ENCODE measurements at regions not wholly inside any gene's neighbourhood (a gene's known extent, or its start where the extent isn't known, plus 50 kb on each side); places are given as distances from the start of the nearest gene placed in this dataset.

DNA sequence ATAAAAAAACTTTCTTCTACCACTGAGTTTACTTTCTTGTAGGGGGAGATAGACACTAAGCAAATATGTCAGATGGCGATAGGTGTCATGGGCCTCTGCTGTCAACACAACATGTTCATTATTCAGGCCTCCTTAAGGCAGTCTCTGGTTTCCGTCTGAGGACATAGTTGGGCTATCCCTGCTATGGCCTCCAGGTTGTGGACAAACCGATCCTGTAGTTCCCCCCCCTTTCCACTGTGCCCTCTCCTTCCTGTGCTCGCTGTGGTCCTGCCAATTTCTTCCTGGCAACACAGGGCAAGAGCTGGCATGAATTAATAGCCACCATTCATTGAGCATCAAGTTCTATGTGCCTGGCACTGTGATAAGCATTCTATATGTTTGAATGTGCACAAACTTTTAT, 81.0 kb upstream of the HS3ST2 start:
- Histone ChIP-seq H3K4me1 (ENCODE audit: control insufficient read depth, insufficient read depth, low read length) (no peaks in the 10 kb centered on the region), H3K36me3 (ENCODE audit: control insufficient read depth, insufficient read depth, low read length) (no peaks in the 10 kb centered on the region), H3K27me3 (ENCODE audit: control insufficient read depth, insufficient read depth, low read length) (no peaks in the 10 kb centered on the region), H3K4me3 (ENCODE audit: low read depth, low read length) (no peak overlapping the region), H3K9ac (ENCODE audit: low read depth, low read length) (no peak overlapping the region), H3K9me3 (ENCODE audit: control insufficient read depth, insufficient read depth, low read length) (no peaks in the 10 kb centered on the region)

DNA sequence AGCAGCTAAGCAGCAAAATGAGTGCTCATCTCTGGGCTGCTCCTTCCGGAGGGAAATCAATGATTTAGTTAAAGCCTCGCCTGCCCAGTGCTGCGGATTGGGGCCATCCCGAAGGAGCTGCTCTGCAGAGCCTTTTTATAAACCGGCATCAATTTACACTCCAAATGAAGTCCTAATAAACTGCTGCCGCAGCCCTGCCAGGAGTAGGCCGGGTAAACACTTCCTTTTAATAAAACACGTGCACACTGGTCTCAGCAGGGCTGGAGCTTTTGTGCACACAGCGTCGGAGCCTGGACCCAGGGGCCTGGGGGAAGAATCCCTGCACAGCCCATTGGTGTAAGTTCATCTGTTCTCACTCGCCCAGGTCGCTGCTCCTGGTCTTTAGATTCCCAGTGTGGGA, 79.6 kb upstream of the HS3ST2 start:
- Histone ChIP-seq H3K9ac (ENCODE audit: low read depth, low read length) (no peak overlapping the region), H3K27me3 (ENCODE audit: control insufficient read depth, insufficient read depth, low read length) (no peaks in the 10 kb centered on the region), H3K4me3 (ENCODE audit: low read depth, low read length) (no peak overlapping the region), H3K4me1 (ENCODE audit: control insufficient read depth, insufficient read depth, low read length) (no peaks in the 10 kb centered on the region), H3K9me3 (ENCODE audit: control insufficient read depth, insufficient read depth, low read length) (no peaks in the 10 kb centered on the region), H3K36me3 (ENCODE audit: control insufficient read depth, insufficient read depth, low read length) (no peaks in the 10 kb centered on the region)

GRCh38 chr16:22736791-22737190, 77.2 kb upstream of the HS3ST2 start:
- Histone ChIP-seq H3K4me3 (ENCODE audit: low read depth, low read length) (no peak overlapping the region), H3K9me3 (ENCODE audit: control insufficient read depth, insufficient read depth, low read length) (no peaks in the 10 kb centered on the region), H3K27me3 (ENCODE audit: control insufficient read depth, insufficient read depth, low read length) (no peaks in the 10 kb centered on the region), H3K4me1 (ENCODE audit: control insufficient read depth, insufficient read depth, low read length) (no peaks in the 10 kb centered on the region), H3K36me3 (ENCODE audit: control insufficient read depth, insufficient read depth, low read length) (no peaks in the 10 kb centered on the region), H3K9ac (ENCODE audit: low read depth, low read length) (no peak overlapping the region)

- H3K4me3 ChIP-seq (ENCODE audit: low read depth, low read length) = no peak overlapping the region
- no peaks in the 10 kb centered on the region for H3K36me3 ChIP-seq (ENCODE audit: control insufficient read depth, insufficient read depth, low read length)
- no peaks in the 10 kb centered on the region for H3K27me3 ChIP-seq (ENCODE audit: control insufficient read depth, insufficient read depth, low read length)
- H3K9me3 ChIP-seq (ENCODE audit: control insufficient read depth, insufficient read depth, low read length) = no peaks in the 10 kb centered on the region
- H3K4me1 ChIP-seq (ENCODE audit: control insufficient read depth, insufficient read depth, low read length) = no peaks in the 10 kb centered on the region
- no peak overlapping the region for H3K9ac ChIP-seq (ENCODE audit: low read depth, low read length)
Observed at GRCh38 chr16:22739077-22739476, 74.9 kb upstream of the HS3ST2 start.

GRCh38 chr16:22743401-22743800, 70.6 kb upstream of the HS3ST2 start:
- H3K4me1 ChIP-seq (ENCODE audit: control insufficient read depth, insufficient read depth, low read length) = no peaks in the 10 kb centered on the region

DNA sequence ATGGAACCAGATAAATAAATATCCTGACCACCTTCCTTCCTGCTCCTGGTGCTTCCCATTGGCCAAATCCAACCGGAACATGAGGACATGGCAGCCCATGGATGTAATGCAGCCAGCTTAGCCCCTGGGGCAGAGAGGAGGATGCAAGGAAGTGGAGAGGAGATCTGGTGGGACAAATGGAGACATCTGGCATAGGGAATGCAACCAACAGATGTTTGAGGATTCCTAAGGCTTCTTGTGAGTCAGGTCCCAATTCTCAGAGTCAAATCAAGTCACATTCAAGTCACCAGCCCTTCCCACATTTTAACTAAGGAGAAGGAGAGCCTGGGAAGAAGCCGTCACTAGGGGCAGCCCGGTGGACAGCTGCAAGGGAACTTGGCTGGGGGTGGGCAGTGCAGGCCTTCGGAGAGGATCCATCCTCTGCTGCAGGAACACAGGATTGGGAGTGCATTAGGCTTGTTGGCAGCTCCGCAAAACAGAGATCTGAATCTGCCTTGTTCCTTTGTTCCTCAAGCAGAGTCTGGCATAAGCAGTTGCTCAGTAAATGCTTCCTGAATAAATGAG, 62.8 kb upstream of the HS3ST2 start:
- Histone ChIP-seq H3K36me3 (ENCODE audit: control insufficient read depth, insufficient read depth, low read length) (no peaks in the 10 kb centered on the region), H3K4me3 (ENCODE audit: low read depth, low read length) (no peak overlapping the region), H3K9me3 (ENCODE audit: control insufficient read depth, insufficient read depth, low read length) (no peaks in the 10 kb centered on the region), H3K4me1 (ENCODE audit: control insufficient read depth, insufficient read depth, low read length) (no peaks in the 10 kb centered on the region), H3K9ac (ENCODE audit: low read depth, low read length) (no peak overlapping the region), H3K27me3 (ENCODE audit: control insufficient read depth, insufficient read depth, low read length) (no peaks in the 10 kb centered on the region)

More at GRCh38 chr16:22743401-22743800, 70.6 kb upstream of the HS3ST2 start:
- H3K36me3 ChIP-seq (ENCODE audit: control insufficient read depth, insufficient read depth, low read length) = no peaks in the 10 kb centered on the region
- H3K27me3 ChIP-seq (ENCODE audit: control insufficient read depth, insufficient read depth, low read length) = no peaks in the 10 kb centered on the region
- no peak overlapping the region for H3K4me3 ChIP-seq (ENCODE audit: low read depth, low read length)
- H3K9me3 ChIP-seq (ENCODE audit: control insufficient read depth, insufficient read depth, low read length) = no peaks in the 10 kb centered on the region
- no peak overlapping the region for H3K9ac ChIP-seq (ENCODE audit: low read depth, low read length)

DNA sequence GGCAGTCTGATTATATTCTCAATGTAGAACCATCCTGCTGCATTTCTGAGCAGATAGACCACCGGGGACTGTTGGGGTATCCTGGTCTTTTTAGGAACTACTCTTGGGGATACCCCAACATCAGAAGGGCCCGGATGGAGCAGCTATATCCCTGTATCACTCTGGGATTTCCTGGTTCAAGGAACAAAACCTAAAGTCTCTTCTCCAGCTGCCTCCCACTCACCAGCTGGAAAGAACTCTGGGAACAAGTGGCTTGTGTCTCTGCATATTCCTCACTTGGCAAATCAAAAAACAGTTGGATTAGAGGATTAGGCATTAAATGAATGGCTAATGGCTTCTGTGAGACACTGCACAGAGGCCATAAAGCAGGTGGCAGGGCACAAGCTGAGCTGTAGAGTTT, 62.3 kb upstream of the HS3ST2 start:
- no peak overlapping the region for H3K9ac ChIP-seq (ENCODE audit: low read depth, low read length)
- no peaks in the 10 kb centered on the region for H3K27me3 ChIP-seq (ENCODE audit: control insufficient read depth, insufficient read depth, low read length)
- H3K4me1 ChIP-seq (ENCODE audit: control insufficient read depth, insufficient read depth, low read length) = no peaks in the 10 kb centered on the region
- H3K4me3 ChIP-seq (ENCODE audit: low read depth, low read length) = no peak overlapping the region
- H3K9me3 ChIP-seq (ENCODE audit: control insufficient read depth, insufficient read depth, low read length) = no peaks in the 10 kb centered on the region
- no peaks in the 10 kb centered on the region for H3K36me3 ChIP-seq (ENCODE audit: control insufficient read depth, insufficient read depth, low read length)

DNA sequence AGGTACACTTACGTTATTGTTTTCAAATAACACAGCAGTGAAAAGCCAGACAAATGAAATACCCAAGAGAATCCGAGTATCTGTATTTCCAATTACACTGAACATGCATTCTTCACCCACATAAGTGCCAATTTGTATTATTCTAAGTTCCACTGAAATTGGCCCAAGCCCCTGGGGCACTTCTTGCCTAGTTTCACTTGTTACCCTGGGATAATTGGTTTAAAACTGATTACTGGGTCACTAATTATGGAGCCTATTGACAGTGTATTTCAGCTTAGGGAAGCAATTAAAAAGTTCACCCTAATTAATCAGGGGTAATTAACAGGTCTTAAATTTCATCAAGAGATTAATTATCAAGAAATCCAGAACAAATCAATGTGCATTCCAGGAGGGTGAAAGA, 60.5 kb upstream of the HS3ST2 start:
- H3K36me3 ChIP-seq (ENCODE audit: control insufficient read depth, insufficient read depth, low read length) = no peaks in the 10 kb centered on the region
- H3K9ac ChIP-seq (ENCODE audit: low read depth, low read length) = no peak overlapping the region
- no peaks in the 10 kb centered on the region for H3K4me1 ChIP-seq (ENCODE audit: control insufficient read depth, insufficient read depth, low read length)
- no peaks in the 10 kb centered on the region for H3K27me3 ChIP-seq (ENCODE audit: control insufficient read depth, insufficient read depth, low read length)
- no peak overlapping the region for H3K4me3 ChIP-seq (ENCODE audit: low read depth, low read length)
- no peaks in the 10 kb centered on the region for H3K9me3 ChIP-seq (ENCODE audit: control insufficient read depth, insufficient read depth, low read length)

GRCh38 chr16:22754577-22754976, 59.4 kb upstream of the HS3ST2 start:
- Histone ChIP-seq H3K9me3 (ENCODE audit: control insufficient read depth, insufficient read depth, low read length) (no peaks in the 10 kb centered on the region), H3K4me1 (ENCODE audit: control insufficient read depth, insufficient read depth, low read length) (no peaks in the 10 kb centered on the region), H3K27me3 (ENCODE audit: control insufficient read depth, insufficient read depth, low read length) (no peaks in the 10 kb centered on the region), H3K36me3 (ENCODE audit: control insufficient read depth, insufficient read depth, low read length) (no peaks in the 10 kb centered on the region), H3K9ac (ENCODE audit: low read depth, low read length) (no peak overlapping the region), H3K4me3 (ENCODE audit: low read depth, low read length) (no peak overlapping the region)

DNA sequence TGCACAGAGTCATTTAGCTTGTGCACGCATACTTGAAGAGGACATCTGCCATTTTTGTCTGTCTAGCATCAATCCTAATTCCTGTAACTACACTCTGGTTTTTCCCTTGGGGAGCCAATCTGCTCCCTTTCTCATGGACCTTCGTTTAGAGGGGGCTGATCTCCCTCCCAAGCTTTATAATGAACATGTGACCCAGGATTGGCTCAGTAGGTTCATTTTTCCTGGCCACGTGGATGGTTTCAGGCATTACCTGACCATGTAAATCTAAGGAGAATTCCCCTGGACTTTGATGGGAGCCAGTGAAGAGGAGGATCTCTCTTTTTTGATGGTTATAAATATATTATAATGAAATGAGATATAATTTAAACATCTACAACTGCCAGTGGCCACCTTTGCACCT, 56.8 kb upstream of the HS3ST2 start:
- Histone ChIP-seq H3K36me3 (ENCODE audit: control insufficient read depth, insufficient read depth, low read length) (no peaks in the 10 kb centered on the region), H3K9ac (ENCODE audit: low read depth, low read length) (no peak overlapping the region), H3K27me3 (ENCODE audit: control insufficient read depth, insufficient read depth, low read length) (no peaks in the 10 kb centered on the region), H3K4me1 (ENCODE audit: control insufficient read depth, insufficient read depth, low read length) (no peaks in the 10 kb centered on the region), H3K4me3 (ENCODE audit: low read depth, low read length) (no peak overlapping the region), H3K9me3 (ENCODE audit: control insufficient read depth, insufficient read depth, low read length) (no peaks in the 10 kb centered on the region)

GRCh38 chr16:22762486-22762885, 51.5 kb upstream of the HS3ST2 start:
- Histone ChIP-seq H3K4me1 (ENCODE audit: control insufficient read depth, insufficient read depth, low read length) (peaks cover 13% of the 10 kb centered on the region), H3K27me3 (ENCODE audit: control insufficient read depth, insufficient read depth, low read length) (no peaks in the 10 kb centered on the region), H3K9ac (ENCODE audit: low read depth, low read length) (no peak overlapping the region), H3K4me3 (ENCODE audit: low read depth, low read length) (no peak overlapping the region), H3K9me3 (ENCODE audit: control insufficient read depth, insufficient read depth, low read length) (no peaks in the 10 kb centered on the region), H3K36me3 (ENCODE audit: control insufficient read depth, insufficient read depth, low read length) (no peaks in the 10 kb centered on the region)

DNA sequence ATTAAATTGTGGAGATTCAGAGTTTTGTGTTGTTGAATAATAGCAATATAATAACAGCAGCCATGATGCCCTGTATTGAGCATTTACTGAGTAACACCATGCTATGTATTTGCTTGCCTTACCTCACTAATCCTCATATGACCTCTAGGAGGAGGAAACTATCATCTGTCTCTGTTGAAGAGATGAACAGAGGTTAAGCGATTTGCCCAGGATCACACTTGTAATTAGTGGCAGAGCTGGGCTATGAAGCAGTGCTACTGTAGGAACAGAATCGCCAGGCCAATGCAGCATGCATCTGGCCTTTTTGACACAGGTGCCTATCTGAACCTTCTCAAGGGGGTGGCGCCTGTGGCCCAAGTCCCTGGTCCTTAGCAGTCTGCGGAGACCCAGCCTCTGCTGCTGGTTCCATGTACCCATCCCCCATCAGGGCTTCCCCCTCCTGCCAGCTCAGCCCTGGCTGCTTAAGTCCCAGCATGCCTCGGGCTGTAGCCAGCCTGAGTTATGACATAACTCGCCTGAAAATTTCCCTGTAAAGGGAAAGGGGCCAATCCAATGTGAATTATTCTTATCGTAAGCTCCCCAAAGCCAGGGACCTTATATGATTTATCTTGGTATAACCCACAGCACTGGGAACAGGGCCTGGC, 50.4 kb upstream of the HS3ST2 start:
- H3K9ac ChIP-seq (ENCODE audit: low read depth, low read length) = no peak overlapping the region
- H3K4me3 ChIP-seq (ENCODE audit: low read depth, low read length) = no peak overlapping the region
- peaks cover 13% of the 10 kb centered on the region for H3K4me1 ChIP-seq (ENCODE audit: control insufficient read depth, insufficient read depth, low read length)
- no peaks in the 10 kb centered on the region for H3K27me3 ChIP-seq (ENCODE audit: control insufficient read depth, insufficient read depth, low read length)
- H3K9me3 ChIP-seq (ENCODE audit: control insufficient read depth, insufficient read depth, low read length) = no peaks in the 10 kb centered on the region
- no peaks in the 10 kb centered on the region for H3K36me3 ChIP-seq (ENCODE audit: control insufficient read depth, insufficient read depth, low read length)
